ENCODE measurements at regions not wholly inside any gene's neighbourhood (a gene's known extent, or its start where the extent isn't known, plus 50 kb on each side); places are given as distances from the start of the nearest gene placed in this dataset.

DNA sequence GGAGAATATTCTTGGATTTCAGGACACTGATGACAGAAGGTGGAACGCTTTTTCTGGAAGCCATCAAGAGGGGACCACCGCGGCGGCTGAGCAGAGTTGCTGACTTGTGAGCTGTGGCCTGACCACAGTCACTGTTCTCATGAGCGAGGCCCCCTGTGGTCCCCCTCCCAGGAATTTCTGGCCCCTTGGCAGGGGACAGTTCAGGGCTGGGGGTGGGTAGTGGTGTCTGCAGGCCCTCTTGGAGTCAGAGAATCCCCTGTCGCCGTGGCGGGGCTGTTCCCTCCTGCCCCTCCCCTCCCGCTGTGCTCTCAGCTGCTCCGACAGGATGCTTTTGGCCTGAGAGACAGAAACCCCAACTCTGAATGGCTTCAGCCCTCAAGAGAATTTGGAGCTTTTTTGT lies 292.0 kb downstream of the SEC14L1 start:
- Histone ChIP-seq H3K27ac (no peak overlapping the region), H3K9me3 (no peaks in the 10 kb centered on the region), H3K4me1 (ENCODE audit: insufficient read depth) (peaks cover 60% of the 10 kb centered on the region), H3K36me3 (no peaks in the 10 kb centered on the region), H3K27me3 (no peaks in the 10 kb centered on the region), H3K4me3 (no peak overlapping the region)
- WGBS, 3 donors, result 72 to 76% (median 76%) methylated on average over 10 of the region's 10 CpGs
- intact Hi-C loops (cut with DNase I), result loop anchor here in 3 of 4 donors (5.0 kb wide), 2 partner anchors 45 to 60 kb away; no protein-coding TSS in a partner anchor
- DNase-seq, result no peak
- TF ChIP-seq EP300 (IDR thresholded peaks at IDR 0.05), result no peak
- no peak for TF ChIP-seq CTCF (IDR thresholded peaks at IDR 0.05)
- no peak for TF ChIP-seq POLR2A (IDR thresholded peaks at IDR 0.05)

DNA sequence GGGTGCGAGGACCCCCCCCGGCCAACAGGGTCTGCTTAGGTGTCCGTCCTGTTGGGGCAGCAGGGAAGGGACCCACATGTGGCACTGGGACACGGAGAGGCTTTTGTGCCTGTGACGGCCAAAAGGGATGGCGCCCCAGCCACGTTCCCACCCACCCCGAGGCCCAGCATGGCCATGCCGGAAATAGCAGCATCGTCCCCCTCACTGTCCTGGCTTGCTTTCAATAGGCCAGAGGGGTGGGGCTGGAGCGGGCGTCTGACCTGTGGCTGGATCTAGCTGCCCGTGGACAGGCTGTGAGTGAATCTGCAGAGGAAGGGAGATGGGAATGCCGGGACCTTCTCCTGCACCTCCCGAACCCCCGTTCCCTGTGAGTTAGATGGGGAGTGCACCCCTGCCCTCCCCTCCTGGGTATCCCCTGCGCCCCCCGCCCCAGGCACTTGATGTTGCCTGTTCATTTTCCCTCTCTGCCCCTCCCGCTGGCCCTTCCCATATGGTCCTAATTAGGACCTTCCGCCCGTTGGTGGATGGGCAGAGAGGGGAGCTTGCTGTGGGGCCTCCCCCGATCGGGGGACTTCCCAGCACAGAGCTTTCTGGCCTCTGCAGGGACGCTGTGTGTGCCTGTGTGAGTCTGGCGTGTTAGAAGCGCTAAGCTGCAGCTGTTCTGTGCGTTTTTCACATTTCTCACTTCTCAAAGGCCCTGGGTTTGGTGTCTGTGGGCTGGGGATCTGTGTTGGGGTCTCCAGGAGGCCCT lies 292.8 kb downstream of the SEC14L1 start:
- DNase-seq, result peak; percentile 60 to 77 (median 69)
- no peaks in the 10 kb centered on the region for H3K9me3 ChIP-seq
- 14 to 21% (median 18%) methylated on average over 26 to 27 of the region's 27 CpGs for WGBS, 3 donors
- H3K27ac ChIP-seq, result no peak overlapping the region
- no peaks in the 10 kb centered on the region for H3K36me3 ChIP-seq
- H3K4me1 ChIP-seq (ENCODE audit: insufficient read depth), result peaks cover 54% of the 10 kb centered on the region
- intact Hi-C loops (cut with DNase I), result loop anchor here in 3 of 4 donors (5.0 kb wide), 2 partner anchors 44 to 59 kb away; no protein-coding TSS in a partner anchor
- TF ChIP-seq EP300 (IDR thresholded peaks at IDR 0.05), result no peak
- no peak for TF ChIP-seq CTCF (IDR thresholded peaks at IDR 0.05)
- no peak for TF ChIP-seq POLR2A (IDR thresholded peaks at IDR 0.05)
- H3K27me3 ChIP-seq, result no peaks in the 10 kb centered on the region
- no peak overlapping the region for H3K4me3 ChIP-seq

DNA sequence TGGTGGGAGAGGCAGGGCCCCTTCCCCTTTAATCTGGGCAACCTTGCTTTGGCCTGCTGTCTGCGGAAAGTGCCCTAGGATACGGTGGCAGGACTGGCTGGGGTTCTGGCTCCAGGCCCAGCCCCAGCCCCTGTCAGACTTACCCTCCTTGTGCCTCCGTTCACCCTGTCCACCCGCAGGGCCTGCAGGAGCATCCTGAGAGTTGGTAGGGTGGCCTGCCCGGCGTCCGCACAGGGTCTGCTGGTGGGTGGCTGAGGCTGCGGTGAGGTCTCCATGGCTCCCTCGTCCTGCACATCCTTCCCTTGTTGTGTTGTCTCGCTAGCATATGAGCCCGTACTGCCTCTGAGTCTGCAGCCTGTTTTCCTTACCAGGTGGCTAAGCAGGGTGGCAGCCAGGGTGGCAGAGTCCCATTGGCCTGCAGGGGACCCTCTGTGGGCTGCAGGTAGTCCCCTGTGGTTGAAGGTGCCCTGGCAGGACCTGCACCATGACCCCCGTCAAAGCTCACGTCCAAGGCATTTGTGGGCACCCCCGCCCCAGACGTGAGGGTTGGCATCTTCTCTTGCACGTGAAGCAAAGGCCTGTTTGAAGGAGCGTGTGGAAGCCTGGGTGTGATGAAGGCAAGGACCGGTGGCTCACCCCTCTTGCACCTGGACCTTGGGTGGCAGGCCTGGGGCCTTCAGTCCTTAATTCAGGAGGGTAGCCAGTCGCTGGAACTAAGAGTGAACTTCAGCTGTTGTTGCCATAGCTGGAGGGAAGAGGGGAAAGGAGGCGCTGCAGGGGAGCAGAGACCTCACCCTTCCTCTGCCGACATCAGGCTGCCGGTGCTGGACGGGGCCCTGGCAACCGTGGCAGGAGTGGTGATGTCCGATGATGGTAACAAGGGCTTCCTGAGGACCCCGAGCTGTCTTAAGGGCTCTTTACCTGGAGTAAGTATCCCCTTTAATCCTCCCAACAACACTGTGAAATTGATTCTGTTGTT lies 293.7 kb downstream of the SEC14L1 start:
- H3K9me3 ChIP-seq, result no peaks in the 10 kb centered on the region
- intact Hi-C loops (cut with DNase I), result loop anchor here (5.0 kb wide), 2 partner anchors 43 to 58 kb away; no protein-coding TSS in a partner anchor
- TF ChIP-seq CTCF (IDR thresholded peaks at IDR 0.05) (no peak), EP300 (IDR thresholded peaks at IDR 0.05) (no peak)
- no peak overlapping the region for H3K4me3 ChIP-seq
- no peaks in the 10 kb centered on the region for H3K27me3 ChIP-seq
- H3K27ac ChIP-seq, result no peak overlapping the region
- DNase-seq, result no peak
- 59 to 78% (median 75%) methylated on average over 26 of the region's 26 CpGs for WGBS, 3 donors
- peaks cover 54% of the 10 kb centered on the region for H3K4me1 ChIP-seq (ENCODE audit: insufficient read depth)
- H3K36me3 ChIP-seq, result no peaks in the 10 kb centered on the region

DNA sequence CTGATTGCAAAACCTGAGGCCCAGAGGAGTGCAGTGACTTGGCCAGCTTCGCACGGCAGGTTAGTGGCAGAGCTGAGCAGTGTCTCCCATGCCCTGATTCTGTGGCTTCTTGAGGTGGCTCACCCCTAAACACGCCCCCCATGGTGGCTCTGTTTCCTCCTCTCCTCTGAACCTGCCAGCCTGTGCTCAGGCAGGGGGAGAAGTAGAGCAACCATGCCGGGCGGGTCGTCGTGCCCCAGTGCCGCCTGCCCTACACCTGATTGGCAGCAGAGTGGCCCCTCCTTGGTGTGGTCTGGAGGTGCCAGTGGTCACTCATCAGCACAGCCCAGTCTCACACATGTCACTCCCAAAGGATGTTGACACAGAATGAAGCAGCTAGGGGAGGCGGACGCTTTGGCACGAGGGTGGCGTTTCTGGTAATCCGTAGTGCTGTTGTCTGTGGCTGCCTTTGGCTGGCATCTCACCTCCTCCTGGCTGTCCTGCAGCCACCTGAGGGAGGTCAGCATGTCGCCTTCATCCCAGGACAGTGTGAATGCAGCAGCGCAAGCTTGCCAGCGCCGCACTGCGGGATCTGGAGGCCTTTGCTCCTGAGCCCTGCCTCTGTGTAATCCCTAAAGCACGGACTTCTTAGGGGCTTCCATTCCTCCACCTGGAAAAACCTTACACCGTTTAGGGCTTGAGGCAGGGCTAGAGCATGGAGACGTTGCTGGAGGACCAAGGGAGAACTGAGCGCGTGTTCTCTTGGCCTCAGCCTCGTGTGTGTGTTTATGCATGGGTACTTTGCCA lies 294.7 kb downstream of the SEC14L1 start:
- no peaks in the 10 kb centered on the region for H3K9me3 ChIP-seq
- TF ChIP-seq CTCF (IDR thresholded peaks at IDR 0.05) (no peak), POLR2A (IDR thresholded peaks at IDR 0.05) (no peak)
- WGBS, 3 donors, result 51 to 66% (median 63%) methylated on average over 24 of the region's 24 CpGs
- no peak for DNase-seq
- H3K27me3 ChIP-seq, result no peaks in the 10 kb centered on the region
- H3K4me1 ChIP-seq (ENCODE audit: insufficient read depth), result peaks cover 48% of the 10 kb centered on the region
- no peak overlapping the region for H3K27ac ChIP-seq
- no peak overlapping the region for H3K4me3 ChIP-seq
- intact Hi-C loops (cut with DNase I), result loop anchor here in 1 of 4 donors (5.0 kb wide), 1 partner anchor 57 kb away; no protein-coding TSS in a partner anchor
- no peaks in the 10 kb centered on the region for H3K36me3 ChIP-seq
